ENCODE measurements at regions not wholly inside any gene's neighbourhood (a gene's known extent, or its start where the extent isn't known, plus 50 kb on each side); places are given as distances from the start of the nearest gene placed in this dataset.

GRCh38 chr11:109120341-109120740, 301.6 kb upstream of the C11orf87 start:
- ATAC-seq (no peak), FAIRE-seq (no peak), DNase-seq (ENCODE audit: low read depth in 1 of 2, low spot score in 1 of 2) (no peak)
- 86% methylated on average over 3 of the region's 3 CpGs for WGBS (ENCODE audit: missing lambda C conversion rate)
- ChIA-PET CTCF (no interaction called here), POLR2A (no interaction called here)
- no peak for TF ChIP-seq HEYL (CRISPR knock-in tag; IDR thresholded peaks at IDR 0.05)
- TF ChIP-seq POLR2AphosphoS2 (conservative IDR thresholded peaks at IDR 0.05; ENCODE audit: low read length) = no peak
- no peak for TF ChIP-seq MAFK (IDR thresholded peaks at IDR 0.05; ENCODE audit: partially characterized antibody)
- TF ChIP-seq KDM5A (IDR thresholded peaks at IDR 0.05) = no peak
- TF ChIP-seq HES2 (IDR thresholded peaks at IDR 0.05) = no peak
- no peak for TF ChIP-seq MAZ (IDR thresholded peaks at IDR 0.05; ENCODE audit: borderline replicate concordance, low read depth, low read length)
- no peak for TF ChIP-seq NR3C1 (IDR thresholded peaks at IDR 0.05)
- TF ChIP-seq GATA3 (IDR thresholded peaks at IDR 0.05; ENCODE audit: borderline replicate concordance) = no peak
- TF ChIP-seq HMGXB4 (CRISPR knock-in tag; IDR thresholded peaks at IDR 0.05; ENCODE audit: borderline replicate concordance) = no peak
- TF ChIP-seq CBX2 (IDR thresholded peaks at IDR 0.05; ENCODE audit: borderline replicate concordance, low read depth) = no peak
- no peak for TF ChIP-seq RFX5 (IDR thresholded peaks at IDR 0.05)
- TF ChIP-seq ELK1 (IDR thresholded peaks at IDR 0.05; ENCODE audit: low read depth, low read length) = no peak
- TF ChIP-seq ESRRA (IDR thresholded peaks at IDR 0.05; ENCODE audit: borderline replicate concordance, low read length) = no peak
- TF ChIP-seq BHLHE40 (IDR thresholded peaks at IDR 0.05; ENCODE audit: low read depth, low read length) = no peak
- no peak for TF ChIP-seq SREBF2 (IDR thresholded peaks at IDR 0.05)
- TF ChIP-seq HOXB5 (CRISPR knock-in tag; IDR thresholded peaks at IDR 0.05) = no peak
- no peaks in the 10 kb centered on the region for H3K9me3 ChIP-seq
- H3K4me2 ChIP-seq = no peak overlapping the region
- no peaks in the 10 kb centered on the region for H3K4me1 ChIP-seq
- no peak overlapping the region for H3K27ac ChIP-seq
- no peak overlapping the region for H3K4me3 ChIP-seq

- DNase-seq (ENCODE audit: low read depth in 1 of 2, low spot score in 1 of 2) = no peak
- Histone ChIP-seq H3K27ac (no peak overlapping the region), H3K4me1 (no peaks in the 10 kb centered on the region), H3K4me2 (no peak overlapping the region), H3K4me3 (no peak overlapping the region), H3K9me3 (no peaks in the 10 kb centered on the region)
- no peak for FAIRE-seq
- no peak for TF ChIP-seq CHD2 (IDR thresholded peaks at IDR 0.05; ENCODE audit: low read length, partially characterized antibody)
- TF ChIP-seq MAFK (IDR thresholded peaks at IDR 0.05; ENCODE audit: partially characterized antibody) = no peak
- TF ChIP-seq HMGXB4 (CRISPR knock-in tag; IDR thresholded peaks at IDR 0.05; ENCODE audit: borderline replicate concordance) = no peak
- no peak for TF ChIP-seq JUNB (IDR thresholded peaks at IDR 0.05)
- no peak for TF ChIP-seq FOSB (CRISPR knock-in tag; IDR thresholded peaks at IDR 0.05)
- TF ChIP-seq HOXB5 (CRISPR knock-in tag; IDR thresholded peaks at IDR 0.05) = no peak
- no peak for TF ChIP-seq PHF8 (IDR thresholded peaks at IDR 0.05; ENCODE audit: borderline replicate concordance, low read depth)
- no peak for TF ChIP-seq MAZ (IDR thresholded peaks at IDR 0.05; ENCODE audit: borderline replicate concordance, low read depth, low read length)
- TF ChIP-seq TP53 (CRISPR knock-in tag; IDR thresholded peaks at IDR 0.05) = no peak
- WGBS (ENCODE audit: missing lambda C conversion rate) = 81% methylated on average over 5 of the region's 5 CpGs
- no peak for ATAC-seq
- CTCF ChIA-PET = interaction anchor here (1.0 kb wide), 2 partner anchors 9 to 15 kb away, joined by 3 to 4 read pairs; no protein-coding TSS in a partner anchor
- POLR2A ChIA-PET = no interaction called here
Measured at GRCh38 chr11:109121173-109121932, 300.6 kb upstream of the C11orf87 start.
